K562 (cell line): ENCODE measurements at regions not wholly inside any gene's neighbourhood (a gene's known extent, or its start where the extent isn't known, plus 50 kb on each side); places are given as distances from the start of the nearest gene placed in this dataset.

ENCODE experiments used
- ATAC-seq: fragments of 200-7000 bp; cut with Tn5 transposase; 3 replicates; pipeline ENCODE4 v1.9.1; 2020; ENCODE audit warnings: moderate library complexity
- BruUV-seq: library from RNA; stranded (reverse); fragments of 400-500 nt; replicated peaks from 2 replicates; lab custom pipeline; 2021; lab: Mats Ljungman, UMichigan
- CTCF ChIA-PET: fragments of 300-600 bp; formaldehyde crosslinking; extraction: SDS; loops from one replicate; lab custom pipeline; 2021; ENCODE audit warnings: low intra/inter-chr PET ratio; lab: Yijun Ruan, JAX
- POLR2A ChIA-PET: fragments of 300-600, 350-650 bp; sonication (Branson Sonifier 250); formaldehyde crosslinking; extraction: SDS; loops from one replicate; lab custom pipeline; 2021; ENCODE audit warnings: antibody characterized with exemption, inconsistent platforms; lab: Yijun Ruan, JAX
- DNase-seq, 4 experiments: peaks; one replicate each; pipeline versions ENCODE4 v3.0.0 to v3.0.0-alpha.2; 2011 to 2018; ENCODE audit warnings: low spot score in 3 of 4, mixed read lengths in 3 of 4; ENCODE audit errors: extremely low read depth in 1 of 4
- FAIRE-seq: peaks from 2 replicates; lab custom pipeline; 2011; peaks lifted over from hg19 to GRCh38; lab: Jason Lieb, UNC
- H2AFZ ChIP-seq: 2 replicates; pipeline ENCODE4 v1.6.0; 2011; ENCODE audit warnings: low read depth, low read length, control low read depth, inconsistent platforms
- H3K27ac ChIP-seq: fragments of 200-600 bp; 3 replicates; pipeline ENCODE4 v1.8.0; 2011; ENCODE audit warnings: low read depth, mild to moderate bottlenecking, control low read depth, inconsistent platforms, low read length, moderate library complexity, mixed read lengths; ENCODE audit errors: extremely low read depth
- H3K27me3 ChIP-seq, 2 experiments: fragments of 300-600 bp in 1 of 2; 2 replicates in 1 of 2; 3 replicates in 1 of 2; pipeline versions ENCODE4 v1.6.0 to v1.8.0; 2011; ENCODE audit warnings: inconsistent platforms in 2 of 2, low read length in 2 of 2, mild to moderate bottlenecking in 1 of 2, mixed read lengths in 1 of 2, moderate library complexity in 1 of 2; ENCODE audit not compliant: control insufficient read depth in 2 of 2, insufficient read depth in 2 of 2
- H3K36me3 ChIP-seq: fragments of 300-600 bp; 3 replicates; pipeline ENCODE4 v1.8.0; 2011; ENCODE audit warnings: mild to moderate bottlenecking, low read length, inconsistent platforms; ENCODE audit not compliant: control insufficient read depth, insufficient read depth
- H3K4me1 ChIP-seq, 2 experiments: fragments of 200-600 bp in 1 of 2; replicated peaks in 1 of 2; 2 replicates in 1 of 2; 3 replicates in 1 of 2; pipeline versions ENCODE4 v1.5.1 to v1.8.0; 2011; ENCODE audit warnings: inconsistent platforms in 2 of 2, low read length in 2 of 2, mild to moderate bottlenecking in 1 of 2, mixed read lengths in 1 of 2, moderate library complexity in 1 of 2; ENCODE audit not compliant: control insufficient read depth in 2 of 2, insufficient read depth in 2 of 2
- H3K4me2 ChIP-seq: 2 replicates; pipeline ENCODE4 v1.6.1; 2011; ENCODE audit warnings: low read length, control low read depth, inconsistent platforms, mixed read lengths; ENCODE audit not compliant: insufficient read depth
- H3K4me3 ChIP-seq: fragments of 200-600 bp; sonication (generic), shearing (Covaris generic); 2 replicates; pipeline ENCODE4 v1.5.1; 2016; ENCODE audit warnings: control low read depth, inconsistent platforms
- H3K79me2 ChIP-seq: fragments of 200-600 bp; 3 replicates; pipeline ENCODE4 v1.8.0; 2011; ENCODE audit warnings: low read length, inconsistent platforms; ENCODE audit not compliant: control insufficient read depth, insufficient read depth
- H3K9ac ChIP-seq, 2 experiments: 2 replicates each; pipeline versions ENCODE4 v1.6.0 to v1.6.1; 2011; ENCODE audit warnings: low read depth in 2 of 2, low read length in 2 of 2, control low read depth in 1 of 2, inconsistent platforms in 1 of 2, mild to moderate bottlenecking in 1 of 2, mixed read lengths in 1 of 2; ENCODE audit not compliant: insufficient read depth in 1 of 2
- H3K9me1 ChIP-seq: one replicate; pipeline ENCODE4 v1.6.0; 2011; ENCODE audit warnings: inconsistent platforms, mild to moderate bottlenecking, low read length, moderate library complexity; ENCODE audit not compliant: control insufficient read depth, insufficient read depth
- H3K9me3 ChIP-seq: replicated peaks from 2 replicates; pipeline ENCODE4 v1.5.1; 2011; ENCODE audit warnings: low read depth, low read length, inconsistent platforms; ENCODE audit not compliant: control insufficient read depth, insufficient read depth
- H4K20me1 ChIP-seq: replicated peaks from 2 replicates; pipeline ENCODE4 v1.6.1; 2011; ENCODE audit warnings: low read length, inconsistent platforms, mixed read lengths; ENCODE audit not compliant: control insufficient read depth, insufficient read depth
- CREBBP ChIP-seq: IDR thresholded peaks from one replicate; pipeline ENCODE4 v1.6.1; 2012; ENCODE audit warnings: low read depth, mild to moderate bottlenecking, control low read depth, inconsistent platforms, low read length
- NCOR1 ChIP-seq: fragments of 450-650 bp; IDR thresholded peaks from 2 replicates; pipeline ENCODE4 v1.6.1; 2016; ENCODE audit warnings: mild to moderate bottlenecking, moderate library complexity
- OTX1 ChIP-seq: fragments of 450-650 bp; formaldehyde crosslinking; IDR thresholded peaks from 2 replicates; pipeline ENCODE4 v1.4.0; 2022; ENCODE audit warnings: mild to moderate bottlenecking
- SNAPC5 ChIP-seq: fragments of 250-450 bp; sonication (Bioruptor Pico); IDR thresholded peaks from 2 replicates; pipeline ENCODE4 v1.8.0; 2021; ENCODE audit warnings: moderate library complexity, mild to moderate bottlenecking, inconsistent platforms
- ZBTB2 ChIP-seq: fragments of 450-650 bp; IDR thresholded peaks from 2 replicates; pipeline ENCODE4 v1.6.1; 2016; ENCODE audit warnings: antibody characterized with exemption
- ZSCAN32 ChIP-seq: fragments of 450-650 bp; formaldehyde crosslinking; IDR thresholded peaks from 2 replicates; pipeline ENCODE4 v1.4.0; 2020; ENCODE audit warnings: mild to moderate bottlenecking, moderate library complexity
- WGBS: fragments of 100-300 bp; shearing (Covaris generic); methylation state at CpG from one replicate; pipeline ENCODE4 v1.1.6; 2016; ENCODE audit warnings: low coverage, mixed read lengths; ENCODE audit not compliant: insufficient coverage; ENCODE audit errors: missing lambda C conversion rate; 5-methylcytosine and 5-hydroxymethylcytosine counted together
- in situ Hi-C: fragments of 300-500 bp; cut with MboI; formaldehyde crosslinking; loops from 4 replicates; pipeline ENCODE4 v1.15.0; 2018; ENCODE audit warnings: inconsistent platforms, mixed read lengths
- intact Hi-C: fragments of 100-400 bp; cut with micrococcal nuclease; formaldehyde crosslinking; loops from 2 replicates; pipeline ENCODE4 v1.14.2; 2022

GRCh38 chr22:34738661-34739400, 327.1 kb upstream of the ISX start:
- no peak for TF ChIP-seq OTX1 (CRISPR knock-in tag)
- TF ChIP-seq CREBBP, result no peak
- no peak for TF ChIP-seq SNAPC5 (CRISPR knock-in tag)
- TF ChIP-seq NCOR1, result no peak
- 0% methylated on average over 3 of the region's 3 CpGs for WGBS
- DNase-seq, result no peak
- ChIA-PET CTCF (no interaction called here), POLR2A (no interaction called here)
- no peak overlapping the region for H3K4me3 ChIP-seq
- H3K27ac ChIP-seq, result no peak overlapping the region
- no peaks in the 10 kb centered on the region for H3K27me3 ChIP-seq
- H3K9ac ChIP-seq, result no peak overlapping the region
- intact Hi-C loops, result no loop called here
- H3K4me2 ChIP-seq, result no peak overlapping the region
- no peak for FAIRE-seq
- no peak overlapping the region for H2AFZ ChIP-seq
- no peaks in the 10 kb centered on the region for H4K20me1 ChIP-seq
- no peaks in the 10 kb centered on the region for H3K9me3 ChIP-seq
- ATAC-seq, result no peak
- no peaks in the 10 kb centered on the region for H3K36me3 ChIP-seq
- in situ Hi-C loops, result no loop called here
- H3K79me2 ChIP-seq, result no peaks in the 10 kb centered on the region
- BruUV-seq, result no TSS peak
- no peaks in the 10 kb centered on the region for H3K4me1 ChIP-seq
- H3K9me1 ChIP-seq, result no peaks in the 10 kb centered on the region

- no peak overlapping the region for H3K27ac ChIP-seq
- no peak for DNase-seq
- H3K4me3 ChIP-seq, result no peak overlapping the region
- no peak overlapping the region for H3K9ac ChIP-seq
- no peaks in the 10 kb centered on the region for H3K79me2 ChIP-seq
- no peaks in the 10 kb centered on the region for H3K36me3 ChIP-seq
- H2AFZ ChIP-seq, result no peak overlapping the region
- no peak for ATAC-seq
- H4K20me1 ChIP-seq, result no peaks in the 10 kb centered on the region
- 3% methylated on average over 6 of the region's 6 CpGs for WGBS
- H3K9me1 ChIP-seq, result no peaks in the 10 kb centered on the region
- ChIA-PET CTCF (no interaction called here), POLR2A (no interaction called here)
- H3K27me3 ChIP-seq, result no peaks in the 10 kb centered on the region
- FAIRE-seq, result no peak
- no peaks in the 10 kb centered on the region for H3K4me1 ChIP-seq
- intact Hi-C loops (no loop called here), in situ Hi-C loops (no loop called here)
- no peaks in the 10 kb centered on the region for H3K9me3 ChIP-seq
- no TSS peak for BruUV-seq
- no peak overlapping the region for H3K4me2 ChIP-seq
- TF ChIP-seq ZSCAN32 (CRISPR knock-in tag) (no peak), ZBTB2 (no peak)
Observed at GRCh38 chr22:34743110-34743751, 322.7 kb upstream of the ISX start.
